NOMO-1 treated with dmso at 0.1 percent for 144 hours (cell line): ENCODE measurements at regions not wholly inside any gene's neighbourhood (a gene's known extent, or its start where the extent isn't known, plus 50 kb on each side); places are given as distances from the start of the nearest gene placed in this dataset.
A peak's percentile ranks its signal among the peaks of the same experiment; 100 is the strongest.

Experiments
- DNase-seq: peaks from one replicate; lab custom pipeline; 2025; ENCODE audit not compliant: unreplicated experiment; lab: John Stamatoyannopoulos, UW

DNA sequence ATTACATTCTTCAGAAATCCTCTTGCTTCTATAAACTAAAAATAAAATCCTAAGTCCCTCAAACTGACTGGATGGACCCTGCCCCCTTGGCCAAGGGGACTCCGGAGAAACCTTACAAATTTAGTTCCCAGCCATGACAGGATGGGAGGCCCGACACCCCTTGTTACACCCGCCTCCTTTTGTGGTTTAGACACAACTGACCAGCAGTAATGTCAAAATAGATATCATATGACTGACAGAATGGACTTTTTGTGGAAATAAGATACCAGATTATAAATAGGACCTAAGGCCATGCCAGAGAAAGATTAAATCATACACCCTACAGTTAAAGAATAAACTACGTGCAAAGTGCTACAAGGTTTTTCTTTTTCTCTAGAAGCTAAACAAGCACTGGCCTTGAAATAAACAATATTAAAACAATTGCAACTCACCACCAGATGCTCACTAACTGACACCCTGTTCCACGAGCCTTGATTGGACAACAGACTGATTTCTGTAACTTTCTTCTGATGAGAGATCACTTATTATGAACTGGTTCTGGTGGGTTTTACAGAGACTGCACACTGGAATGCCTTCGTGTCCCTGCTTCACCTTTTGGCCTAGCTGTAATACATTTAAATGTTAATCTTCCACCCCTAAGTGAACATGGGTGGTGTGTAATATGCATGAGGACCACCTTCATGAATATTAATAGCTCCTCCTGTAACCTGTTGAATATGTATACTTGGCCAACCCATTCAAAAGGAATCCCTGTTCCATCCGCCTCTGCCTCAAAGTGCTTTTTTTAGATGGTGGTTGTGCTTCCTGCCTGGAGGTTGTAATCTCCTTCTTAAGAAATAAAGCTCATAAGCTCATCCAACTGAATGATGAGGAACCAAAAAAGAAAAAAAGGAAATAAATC lies 99.6 kb downstream of the ODF2L start:
- DNase-seq: no peak

DNA sequence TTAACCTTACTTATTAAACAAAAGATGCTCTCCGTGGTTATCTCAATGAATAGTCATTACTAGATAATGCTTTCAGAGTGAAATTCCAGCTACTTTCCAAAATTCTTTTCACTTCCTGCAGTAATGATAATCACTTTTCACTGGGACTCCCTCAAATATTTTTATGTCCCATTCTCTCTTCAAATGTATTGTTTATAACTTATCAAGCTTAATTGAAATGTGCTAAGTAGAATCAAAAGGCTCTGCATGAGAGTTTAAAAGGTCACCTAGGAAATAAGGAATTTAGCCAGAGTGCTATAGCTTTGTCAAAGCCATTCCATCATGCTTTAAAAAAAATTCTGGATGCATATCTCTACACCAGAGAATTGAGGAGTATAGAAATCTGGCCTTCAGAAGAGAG lies 106.4 kb downstream of the ODF2L start:
- no peak for DNase-seq

DNA sequence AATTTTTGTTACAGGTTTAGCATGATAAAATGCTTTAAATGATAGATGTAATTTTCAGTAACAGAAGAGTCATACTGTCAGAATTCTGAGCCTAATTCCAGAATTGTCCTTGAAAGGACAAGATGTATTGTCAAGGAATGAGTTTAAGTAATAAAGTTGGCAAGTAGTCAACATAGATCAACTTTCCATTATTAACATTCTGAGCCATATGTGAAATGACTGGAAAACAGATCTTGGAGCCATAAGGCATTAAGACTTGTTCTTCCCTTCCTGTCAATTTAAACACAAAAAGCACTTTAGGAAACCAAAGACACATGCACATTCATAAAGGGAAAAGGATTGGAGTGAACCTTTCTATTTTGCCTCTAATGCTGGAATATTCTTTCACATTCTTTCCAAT lies 107.0 kb downstream of the ODF2L start:
- no peak for DNase-seq

DNA sequence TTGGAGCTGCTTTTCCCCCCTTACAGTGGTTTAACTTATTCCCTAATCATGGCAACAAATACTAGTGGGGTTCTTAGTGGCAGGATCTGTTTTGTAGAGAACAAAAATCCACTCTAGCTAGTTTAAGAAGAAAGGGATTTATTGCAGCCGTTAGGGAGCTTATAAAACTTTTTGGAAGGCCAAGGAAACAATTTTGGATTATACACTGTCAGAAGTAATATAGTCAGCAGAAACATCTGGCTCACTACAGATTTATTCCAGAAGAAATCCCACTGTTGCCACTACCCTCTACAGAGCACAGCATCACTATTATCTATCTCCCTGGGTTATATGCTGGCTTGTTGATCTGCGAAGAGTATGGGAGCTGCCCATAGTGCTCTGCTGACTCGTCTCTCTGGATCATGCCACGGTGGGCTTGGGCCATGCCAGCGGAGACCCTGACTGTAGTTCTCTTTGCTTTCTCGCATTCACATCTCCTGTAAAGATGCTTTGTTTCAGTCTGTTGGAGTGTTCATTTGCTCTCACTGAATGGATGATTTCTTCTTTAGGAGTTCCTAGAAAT lies 107.5 kb downstream of the ODF2L start:
- DNase-seq: no peak

DNA sequence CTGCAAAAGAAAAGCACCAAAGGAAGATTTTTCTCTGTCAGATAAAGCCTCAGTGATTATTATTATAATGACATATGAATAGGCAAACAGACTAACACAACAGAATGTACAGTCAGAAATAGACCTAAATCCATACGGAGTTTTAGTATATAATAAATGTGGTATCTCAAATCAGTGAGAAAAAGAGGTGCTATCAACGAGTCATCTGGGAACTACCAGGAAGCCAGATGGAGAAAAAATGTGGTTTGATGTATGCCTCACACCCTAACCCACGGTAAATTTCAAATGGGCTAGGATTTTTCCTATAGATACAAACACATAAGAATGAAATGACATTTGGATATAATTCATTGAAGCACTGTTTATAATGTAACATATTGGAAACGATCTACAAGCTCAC lies 110.3 kb downstream of the ODF2L start:
- DNase-seq: no peak

DNA sequence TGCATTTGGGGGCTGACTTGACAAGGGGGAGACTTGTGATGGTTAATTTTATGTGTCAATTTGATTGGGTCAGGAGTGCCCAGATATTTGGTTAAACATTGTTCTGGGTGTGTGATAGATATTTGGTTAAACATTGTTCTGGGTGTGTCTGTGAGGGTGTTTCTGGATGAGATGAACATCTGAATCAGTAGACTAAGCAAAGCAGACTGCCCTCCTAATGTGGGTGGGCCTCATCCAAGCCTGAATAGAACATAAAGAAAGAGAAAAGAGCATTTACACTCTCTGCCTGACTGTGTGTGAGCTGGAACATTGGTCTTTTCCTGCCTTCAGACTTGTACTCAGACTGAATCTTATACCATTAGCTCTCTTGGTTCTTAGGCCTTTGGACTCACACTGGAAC lies 113.5 kb downstream of the ODF2L start:
- DNase-seq: no peak

DNA sequence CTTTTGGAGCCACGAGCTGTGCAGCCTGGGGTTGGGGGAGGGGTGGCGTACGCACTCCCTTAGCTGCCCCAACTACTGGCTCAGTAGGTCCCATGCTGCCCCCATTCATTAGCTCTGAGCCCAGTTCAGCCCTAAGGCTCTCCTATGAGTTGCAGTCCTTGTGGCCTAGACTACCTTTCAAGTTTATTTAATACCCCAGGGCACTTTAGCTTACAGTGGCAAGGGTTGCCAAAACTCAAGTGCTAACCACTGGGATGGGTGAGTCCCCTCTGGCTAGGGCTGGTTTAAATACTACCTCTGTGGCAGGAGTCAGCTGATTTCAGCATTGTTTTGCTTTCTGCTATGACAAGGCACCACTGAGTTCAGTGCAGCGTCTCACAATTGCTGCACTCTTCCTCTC lies 118.2 kb downstream of the ODF2L start:
- no peak for DNase-seq

DNA sequence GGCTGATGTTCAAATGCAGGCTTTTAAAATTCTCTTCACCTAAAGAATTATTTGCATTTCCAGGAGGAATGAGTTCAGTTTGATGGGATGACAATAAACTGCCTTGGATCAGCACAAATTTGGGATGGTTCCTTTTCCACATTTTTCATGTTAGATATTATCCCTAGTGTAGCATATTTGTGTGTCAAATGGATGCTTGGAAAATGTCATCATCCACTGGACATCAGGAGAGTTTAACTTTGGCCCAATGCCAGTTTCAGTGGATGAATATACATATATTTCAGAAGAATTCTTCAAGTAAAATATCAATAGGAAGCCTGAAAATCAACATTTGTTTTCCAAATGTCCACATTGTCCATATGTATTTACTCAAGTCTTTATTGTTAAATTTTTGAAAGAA lies 116.5 kb upstream of the COL24A1 start:
- no peak for DNase-seq

DNA sequence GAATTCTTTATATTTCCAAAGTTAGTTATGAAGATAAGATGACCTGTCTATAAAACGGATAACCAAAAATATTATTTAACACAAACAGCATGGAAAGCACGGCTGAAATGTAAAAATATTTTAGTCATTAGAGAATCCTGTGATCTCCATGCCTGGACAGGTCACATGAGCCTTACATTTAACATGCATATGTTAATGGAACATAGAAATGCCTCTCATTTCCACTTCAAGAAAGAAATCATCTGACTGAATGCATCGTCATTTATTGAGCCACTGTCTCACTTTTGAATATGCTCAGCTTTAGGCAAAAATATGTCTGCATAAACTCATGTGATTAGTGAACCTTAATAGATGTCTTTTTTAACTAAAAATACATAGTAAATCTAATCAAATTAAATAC lies 115.5 kb upstream of the COL24A1 start:
- DNase-seq: no peak

DNA sequence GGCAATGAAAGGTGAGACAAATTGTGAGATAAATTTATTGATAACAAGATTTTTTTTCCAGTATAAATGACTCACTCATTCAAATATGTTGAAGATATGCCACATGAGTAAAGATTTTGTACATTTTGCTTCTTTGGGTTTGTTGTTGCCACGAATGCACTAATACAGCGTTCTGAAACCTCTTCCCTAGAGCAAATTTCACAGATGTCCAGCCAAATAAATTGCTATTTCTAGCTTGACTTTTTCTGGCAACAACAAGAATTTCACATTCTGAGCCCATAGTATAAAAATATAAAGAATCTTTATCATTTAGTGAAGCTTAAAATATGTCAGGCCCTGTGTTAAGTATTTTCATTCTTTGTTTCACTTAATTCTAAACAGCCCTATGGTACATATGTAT lies 114.5 kb upstream of the COL24A1 start:
- DNase-seq: no peak

DNA sequence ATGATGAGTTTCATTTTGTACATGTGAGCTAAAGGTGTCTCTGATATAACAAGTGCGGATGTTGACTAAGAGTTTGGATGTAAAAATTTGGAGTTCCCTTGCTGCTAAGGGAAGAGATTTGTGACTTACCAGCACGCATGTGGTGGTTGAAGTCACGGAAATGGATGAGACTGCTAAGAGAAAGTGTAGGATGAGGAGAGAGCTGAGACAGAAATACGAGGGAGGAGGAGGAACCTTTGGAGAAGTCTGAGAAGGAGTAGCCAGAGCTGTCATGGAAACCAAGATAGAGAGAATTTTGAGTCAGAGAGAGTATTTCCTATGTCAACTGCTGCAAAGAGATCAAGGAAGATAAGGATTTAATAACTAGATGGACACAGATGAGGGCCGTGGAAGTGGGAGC lies 106.5 kb upstream of the COL24A1 start:
- no peak for DNase-seq

DNA sequence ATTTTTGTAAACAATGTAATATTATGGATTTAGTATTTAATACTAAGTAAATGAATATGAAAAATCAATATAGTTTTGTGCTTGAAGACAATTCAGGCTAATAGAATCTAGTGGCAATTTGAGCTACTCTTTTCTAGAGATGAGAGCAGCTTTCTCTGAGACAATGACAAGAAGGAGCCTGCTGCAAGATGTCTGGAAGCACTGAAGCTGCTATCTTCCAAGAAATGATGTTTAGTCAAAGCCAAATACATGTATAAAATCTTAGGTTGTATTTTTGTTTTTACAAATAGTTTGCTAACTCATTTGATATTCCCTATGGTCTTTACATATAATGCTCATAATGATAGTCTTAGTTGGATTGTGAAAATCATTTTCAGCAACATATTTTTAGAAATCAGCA lies 103.9 kb upstream of the COL24A1 start:
- no peak for DNase-seq

DNA sequence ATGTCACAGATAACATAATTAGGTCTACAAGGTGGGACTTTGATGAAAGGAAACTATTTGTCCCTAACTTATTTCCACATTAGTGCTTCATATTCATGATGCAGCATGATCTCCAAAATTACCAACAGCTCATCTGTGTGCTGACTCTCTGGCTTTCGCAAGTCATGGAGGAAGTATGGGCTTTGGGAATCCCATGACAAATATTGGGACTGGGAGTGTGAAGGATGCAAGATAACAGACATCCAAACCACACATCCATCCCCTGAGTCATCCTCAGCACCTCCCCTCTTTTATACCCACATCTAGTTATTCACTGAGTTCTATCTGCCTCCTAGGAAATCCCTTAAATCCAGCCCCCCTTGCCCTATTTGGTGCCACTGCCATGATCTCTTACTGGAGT lies 102.8 kb upstream of the COL24A1 start:
- DNase-seq: no peak

DNA sequence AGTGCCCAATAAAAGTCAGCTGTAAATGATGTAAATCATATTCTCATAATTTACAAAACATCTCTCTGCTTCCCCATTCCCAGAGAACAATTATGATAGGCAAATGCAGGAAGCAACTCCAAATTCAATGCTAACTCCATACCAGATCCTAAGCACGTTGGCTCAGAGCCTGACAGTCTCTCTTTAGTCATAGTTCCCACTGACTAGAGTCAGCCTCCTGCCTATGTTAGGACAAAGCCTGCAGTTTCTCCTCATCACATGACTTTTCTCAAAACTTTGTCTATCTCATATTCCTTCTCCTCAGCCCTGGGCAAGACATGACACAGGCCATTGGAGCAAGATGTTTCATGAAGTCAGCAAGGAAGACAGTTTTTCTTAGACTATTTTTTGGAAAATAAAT lies 101.5 kb upstream of the COL24A1 start:
- DNase-seq: no peak

DNA sequence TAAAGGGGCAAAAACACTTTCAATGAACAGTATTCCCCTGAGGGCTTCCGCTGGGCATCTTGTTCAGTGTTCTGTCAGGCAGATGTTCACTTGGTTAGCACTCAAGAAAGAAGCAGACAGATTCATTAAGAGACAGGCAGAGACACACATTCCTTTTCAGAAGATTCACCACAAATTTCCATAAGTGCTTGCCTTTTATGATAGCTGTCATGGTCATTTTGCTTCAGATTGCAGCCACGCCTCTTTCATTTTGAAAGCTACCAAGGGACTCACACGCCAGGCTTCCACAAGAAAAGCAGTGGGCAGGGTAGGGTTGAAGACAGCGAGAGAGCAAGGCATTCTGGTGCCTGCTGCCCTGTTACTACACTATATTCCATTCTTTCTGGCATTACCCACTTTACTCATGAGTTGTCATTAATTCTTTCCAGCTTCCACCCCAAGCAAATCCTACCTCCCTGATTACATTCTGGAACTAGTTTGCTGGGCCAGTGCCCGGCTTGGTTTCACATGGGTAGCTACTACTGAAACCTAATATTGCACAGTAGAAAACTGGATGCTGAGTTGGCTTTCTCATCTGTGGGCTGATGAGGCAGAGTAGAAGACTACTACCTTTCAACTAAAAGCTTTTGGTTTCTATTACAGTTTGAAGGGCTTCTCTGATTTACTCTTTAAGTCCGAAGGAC lies 91.2 kb upstream of the COL24A1 start:
- DNase-seq: no peak

DNA sequence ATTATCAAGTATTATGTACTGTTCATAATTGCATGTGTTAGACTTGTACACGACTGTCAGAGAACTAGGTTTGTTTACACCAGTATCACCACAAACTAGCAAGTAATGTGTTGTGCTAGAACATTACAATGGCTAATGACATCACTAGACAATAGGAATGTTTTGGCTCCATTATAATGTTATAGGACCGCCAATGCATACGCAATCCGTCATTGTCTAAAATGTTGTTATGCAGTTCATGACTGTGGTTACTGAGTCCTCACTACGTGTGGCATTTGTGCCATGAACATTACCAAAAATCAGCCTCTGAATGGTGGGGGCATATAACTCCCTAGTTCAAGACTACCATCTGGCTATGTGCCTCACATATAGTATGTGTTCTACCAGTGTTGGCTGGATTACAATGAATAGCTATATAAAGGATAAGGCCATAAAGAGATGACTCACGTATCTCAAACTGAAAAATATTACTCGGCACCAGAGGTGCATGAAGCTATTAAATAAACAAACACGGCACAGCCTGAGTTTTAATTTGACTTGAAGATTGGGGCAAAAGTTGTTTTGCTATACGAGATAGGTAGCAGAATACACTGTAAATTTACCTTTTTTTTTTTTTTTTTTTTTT lies 89.1 kb upstream of the COL24A1 start:
- no peak for DNase-seq

DNA sequence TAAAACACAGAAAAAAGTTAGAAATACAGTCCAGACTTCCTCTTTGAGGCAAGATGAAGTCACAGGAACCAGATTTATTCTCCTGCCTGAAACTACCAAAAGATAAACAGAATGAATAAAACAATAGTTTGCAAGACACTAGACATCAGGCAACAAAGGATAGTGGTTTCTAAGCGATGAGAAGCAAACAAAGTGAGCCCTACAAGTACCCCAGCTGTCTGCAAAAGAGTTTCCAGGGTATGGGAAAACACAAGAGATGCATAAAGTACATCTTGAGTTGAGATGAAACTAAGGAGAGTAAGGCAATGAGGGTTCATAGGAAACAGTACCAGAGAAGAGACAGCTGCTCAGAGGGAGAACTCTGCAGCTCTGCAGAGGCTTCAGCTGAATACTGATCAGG lies 83.3 kb upstream of the COL24A1 start:
- DNase-seq: no peak

DNA sequence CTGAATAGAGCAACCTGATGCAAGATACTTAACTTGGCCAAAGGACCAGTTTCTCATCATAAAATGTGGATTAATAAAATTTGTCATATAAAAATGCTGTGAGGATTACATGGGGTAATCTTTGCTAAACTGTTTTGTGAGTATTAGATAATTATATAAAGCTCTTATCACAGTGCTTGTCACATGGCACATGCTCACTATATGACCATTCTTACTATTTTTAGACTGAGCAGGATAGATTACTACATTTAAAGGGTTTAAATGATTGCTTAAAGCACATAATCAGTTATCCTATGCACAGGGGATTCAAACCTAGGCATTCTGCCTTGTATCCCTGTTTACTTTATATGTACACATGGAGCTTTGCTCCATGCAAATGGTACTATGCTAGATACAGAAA lies 82.9 kb upstream of the COL24A1 start:
- no peak for DNase-seq

DNA sequence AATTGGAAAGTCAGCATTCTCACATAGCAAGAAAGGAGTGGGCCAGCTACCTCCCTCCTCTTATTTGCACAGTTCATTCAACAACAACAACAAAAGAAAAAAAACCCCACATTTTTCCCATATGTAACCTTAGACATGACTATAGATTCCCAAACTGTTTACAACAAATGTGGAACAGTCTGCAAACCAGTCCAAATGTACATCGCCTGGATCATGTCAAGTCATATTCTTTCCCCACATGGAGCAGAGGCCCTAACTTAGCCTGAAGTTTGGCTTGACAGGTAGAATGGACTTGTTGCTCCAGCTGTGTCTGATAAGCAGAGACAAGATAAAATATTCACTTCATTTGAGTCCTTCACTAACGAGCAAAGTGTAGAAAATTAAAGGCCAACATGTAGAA lies 81.7 kb upstream of the COL24A1 start:
- no peak for DNase-seq

DNA sequence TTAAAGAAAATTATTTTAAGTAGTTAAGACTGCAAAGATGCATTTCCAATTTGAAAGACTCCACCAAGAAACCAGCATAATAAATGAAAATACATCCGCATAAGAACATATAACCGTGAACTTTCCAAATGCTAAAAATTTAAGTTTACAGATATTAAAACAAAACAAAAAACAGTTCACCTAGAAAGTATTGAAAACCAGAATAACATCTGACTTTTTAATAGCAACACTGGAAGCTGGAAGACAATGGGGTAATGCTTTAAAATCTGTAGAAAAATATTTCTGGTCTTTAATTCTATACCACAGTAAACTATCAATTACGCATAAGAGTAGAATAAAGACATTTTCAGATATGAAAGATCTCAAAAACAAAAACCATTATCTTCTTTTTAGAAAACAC lies 79.3 kb upstream of the COL24A1 start:
- no peak for DNase-seq

DNA sequence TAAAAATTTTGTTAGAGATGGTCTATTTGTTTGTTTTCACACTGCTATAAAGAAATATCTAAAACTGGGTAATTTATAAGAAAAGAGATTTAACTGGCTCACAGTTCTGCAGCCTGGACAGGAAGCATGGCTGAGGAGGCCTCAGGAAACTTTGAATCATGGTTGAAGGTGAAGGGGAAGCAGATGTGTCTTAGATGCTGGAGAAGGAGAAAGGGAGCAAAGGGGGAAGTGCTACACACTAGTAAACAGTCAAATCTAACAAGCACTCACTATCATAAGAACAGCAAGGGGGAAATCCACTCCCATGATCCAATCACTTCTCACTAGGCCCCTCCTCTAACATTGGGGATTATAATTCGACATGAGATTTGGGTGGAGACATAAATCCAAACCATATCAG lies 76.8 kb upstream of the COL24A1 start:
- peak; percentile 3 for DNase-seq

DNA sequence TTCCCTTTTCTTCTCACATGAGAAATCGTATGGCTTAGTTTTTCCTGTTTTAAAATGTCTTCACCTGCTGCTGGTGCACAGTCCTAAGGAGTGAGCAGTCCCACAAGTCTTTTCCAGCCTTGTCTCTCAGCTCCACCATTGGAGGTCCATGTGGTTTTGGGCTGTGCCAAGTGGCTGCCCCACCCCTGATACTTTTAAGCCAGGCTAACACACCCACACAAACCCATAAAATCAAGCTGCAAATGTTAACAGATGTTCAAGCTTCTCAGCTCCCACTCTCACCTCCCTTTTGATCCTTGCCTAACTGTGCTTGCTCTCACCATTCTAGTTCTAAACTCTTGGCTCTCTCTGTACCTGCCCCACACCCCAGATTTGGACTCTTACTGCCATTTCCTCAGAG lies 74.5 kb upstream of the COL24A1 start:
- DNase-seq: no peak
